H1 (cell line): ENCODE measurements at regions not wholly inside any gene's neighbourhood (a gene's known extent, or its start where the extent isn't known, plus 50 kb on each side); places are given as distances from the start of the nearest gene placed in this dataset.

Experiments used
- CTCF ChIA-PET: fragments of 300-600 bp; sonication (Branson Sonifier 250); formaldehyde crosslinking; loops from one replicate; lab custom pipeline; 2021; ENCODE audit not compliant: partially characterized antibody; lab: Charles Lee
- POLR2A ChIA-PET: fragments of 300-600 bp; sonication (Branson Sonifier 250); formaldehyde crosslinking; loops from one replicate; lab custom pipeline; 2021; ENCODE audit warnings: inconsistent platforms; ENCODE audit not compliant: partially characterized antibody; lab: Charles Lee
- DNase-seq, 2 experiments: peaks; one replicate each; pipeline versions ENCODE4 v3.0.0 to v3.0.0-alpha.2; 2010 to 2022; ENCODE audit warnings: low spot score in 2 of 2, low read depth in 1 of 2, mixed read lengths in 1 of 2
- FAIRE-seq: peaks from 2 replicates; lab custom pipeline; 2011; peaks lifted over from hg19 to GRCh38; lab: Jason Lieb, UNC
- H2AFZ ChIP-seq: 2 replicates; pipeline ENCODE4 v1.8.1; 2012; ENCODE audit warnings: low read length, inconsistent platforms
- H2AK5ac ChIP-seq: 2 replicates; pipeline ENCODE4 v1.6.1; 2013; ENCODE audit warnings: low read depth, low read length
- H2BK120ac ChIP-seq: replicated peaks from 2 replicates; pipeline ENCODE3; 2013; ENCODE audit warnings: low read depth, low read length, inconsistent platforms
- H2BK12ac ChIP-seq: 2 replicates; pipeline ENCODE4 v1.6.1; 2013; ENCODE audit warnings: low read depth, low read length
- H2BK15ac ChIP-seq: 2 replicates; pipeline ENCODE4 v1.6.1; 2013; ENCODE audit warnings: low read length
- H2BK20ac ChIP-seq: 2 replicates; pipeline ENCODE4 v1.6.1; 2013; ENCODE audit warnings: low read length
- H2BK5ac ChIP-seq: 2 replicates; pipeline ENCODE4 v1.6.1; 2013; ENCODE audit warnings: low read depth, low read length
- H3K14ac ChIP-seq: 2 replicates; pipeline ENCODE4 v1.6.1; 2013; ENCODE audit warnings: inconsistent platforms; ENCODE audit not compliant: insufficient read length
- H3K18ac ChIP-seq: 2 replicates; pipeline ENCODE4 v1.6.1; 2013; ENCODE audit warnings: low read length; ENCODE audit errors: extremely low read depth
- H3K23ac ChIP-seq: 2 replicates; pipeline ENCODE4 v1.6.1; 2013; ENCODE audit warnings: inconsistent platforms; ENCODE audit not compliant: insufficient read length
- H3K23me2 ChIP-seq: 2 replicates; pipeline ENCODE4 v1.6.1; 2013; ENCODE audit warnings: low read depth, low read length
- H3K27ac ChIP-seq: 2 replicates; pipeline ENCODE4 v1.6.1; 2011; ENCODE audit warnings: low read depth, low read length, inconsistent platforms
- H3K27me3 ChIP-seq, 4 experiments: replicated peaks in 1 of 4; 1 replicate in 1 of 4; 2 replicates in 3 of 4; pipeline versions ENCODE4 v1.6.1 to v1.8.1; 2011 to 2013; ENCODE audit warnings: low read length in 3 of 4, mild to moderate bottlenecking in 3 of 4, inconsistent platforms in 2 of 4, mixed read lengths in 2 of 4, moderate library complexity in 1 of 4; ENCODE audit not compliant: control insufficient read depth in 3 of 4, insufficient read depth in 3 of 4; ENCODE audit errors: extremely low read depth in 1 of 4
- H3K36me3 ChIP-seq, 4 experiments: 2 replicates each; pipeline versions ENCODE4 v1.6.1 to v1.8.1; 2011 to 2013; ENCODE audit warnings: mild to moderate bottlenecking in 4 of 4, low read length in 3 of 4, moderate library complexity in 2 of 4, control low read depth in 1 of 4, inconsistent platforms in 1 of 4; ENCODE audit not compliant: insufficient read depth in 4 of 4, control insufficient read depth in 2 of 4
- H3K4ac ChIP-seq: replicated peaks from 2 replicates; pipeline ENCODE3; 2013; ENCODE audit warnings: low read length, low read depth, mixed read lengths, inconsistent platforms; ENCODE audit not compliant: insufficient read length
- H3K4me1 ChIP-seq, 4 experiments: replicated peaks in 1 of 4; 1 replicate in 1 of 4; 2 replicates in 3 of 4; pipeline versions ENCODE4 v1.6.1 to v1.8.1; 2011 to 2013; ENCODE audit warnings: low read length in 3 of 4, inconsistent platforms in 2 of 4, mixed read lengths in 1 of 4; ENCODE audit not compliant: insufficient read depth in 4 of 4, control insufficient read depth in 3 of 4
- H3K4me2 ChIP-seq, 2 experiments: 2 replicates each; pipeline versions ENCODE4 v1.6.1 to v1.8.1; 2011 to 2013; ENCODE audit warnings: low read depth in 2 of 2, low read length in 2 of 2, control low read depth in 1 of 2, inconsistent platforms in 1 of 2, mild to moderate bottlenecking in 1 of 2; ENCODE audit not compliant: insufficient read depth in 1 of 2
- H3K4me3 ChIP-seq, 4 experiments: fragments of 200-600, 300-600 bp in 1 of 4; sonication (generic), shearing (Covaris generic), sonication (Bioruptor Twin) in 1 of 4; 2 replicates each; pipeline versions ENCODE4 v1.5.1 to v1.8.1; 2011 to 2016; ENCODE audit warnings: low read length in 4 of 4, low read depth in 3 of 4, control low read depth in 2 of 4, inconsistent platforms in 2 of 4, mild to moderate bottlenecking in 2 of 4, mixed read lengths in 1 of 4, moderate library complexity in 1 of 4; ENCODE audit not compliant: insufficient read depth in 2 of 4; ENCODE audit errors: extremely low read depth in 1 of 4
- H3K56ac ChIP-seq: replicated peaks from 2 replicates; pipeline ENCODE3; 2013; ENCODE audit warnings: low read depth, mild to moderate bottlenecking, mixed read lengths, low read length, inconsistent platforms; ENCODE audit not compliant: insufficient read length
- H3K79me1 ChIP-seq: 2 replicates; pipeline ENCODE4 v1.6.1; 2013; ENCODE audit warnings: low read depth, low read length, control low read depth
- H3K79me2 ChIP-seq, 2 experiments: 2 replicates each; pipeline versions ENCODE4 v1.6.1 to v1.8.1; 2012 to 2013; ENCODE audit warnings: low read length in 2 of 2, mild to moderate bottlenecking in 2 of 2, inconsistent platforms in 1 of 2; ENCODE audit not compliant: insufficient read depth in 2 of 2, control insufficient read depth in 1 of 2
- H3K9ac ChIP-seq, 4 experiments: replicated peaks in 1 of 4; 1 replicate in 1 of 4; 2 replicates in 3 of 4; pipeline versions ENCODE4 v1.6.1 to v1.8.1; 2011 to 2013; ENCODE audit warnings: low read depth in 3 of 4, low read length in 3 of 4, control low read depth in 2 of 4, mild to moderate bottlenecking in 2 of 4, moderate library complexity in 2 of 4, inconsistent platforms in 1 of 4; ENCODE audit errors: extremely low read depth in 1 of 4
- H3K9me3 ChIP-seq, 2 experiments: 2 replicates each; pipeline versions ENCODE4 v1.6.1 to v1.8.1; 2012 to 2013; ENCODE audit warnings: mild to moderate bottlenecking in 2 of 2, moderate library complexity in 2 of 2, control low read depth in 1 of 2, inconsistent platforms in 1 of 2, low read depth in 1 of 2, low read length in 1 of 2, mixed read lengths in 1 of 2; ENCODE audit not compliant: insufficient read depth in 2 of 2
- H4K20me1 ChIP-seq, 2 experiments: replicated peaks in 1 of 2; 2 replicates each; pipeline versions ENCODE3 to v1.8.1; 2011 to 2013; ENCODE audit warnings: inconsistent platforms in 2 of 2, low read length in 2 of 2, mild to moderate bottlenecking in 1 of 2; ENCODE audit not compliant: insufficient read depth in 2 of 2, control insufficient read depth in 1 of 2
- H4K5ac ChIP-seq: 2 replicates; pipeline ENCODE4 v1.6.1; 2013; ENCODE audit warnings: low read length, low read depth, mixed read lengths, inconsistent platforms; ENCODE audit not compliant: insufficient read length
- H4K8ac ChIP-seq: 2 replicates; pipeline ENCODE4 v1.8.0; 2013; ENCODE audit warnings: mild to moderate bottlenecking, moderate library complexity, low read length, inconsistent platforms; ENCODE audit not compliant: insufficient read depth; ENCODE audit errors: extremely low read depth
- H4K91ac ChIP-seq: replicated peaks from 2 replicates; pipeline ENCODE3; 2013; ENCODE audit warnings: low read length, mixed read lengths, inconsistent platforms; ENCODE audit not compliant: insufficient read length
- ASH2L ChIP-seq: fragments of 200-600, 300-600 bp; sonication (generic); IDR thresholded peaks from one replicate; pipeline ENCODE4 v1.7.1; 2017; ENCODE audit warnings: low read length
- ATF3 ChIP-seq: IDR thresholded peaks from 2 replicates; pipeline ENCODE4 v1.6.1; 2011; ENCODE audit warnings: low read depth, mild to moderate bottlenecking, low read length; ENCODE audit not compliant: insufficient read depth
- CHD2 ChIP-seq: IDR thresholded peaks from 2 replicates; pipeline ENCODE4 v1.6.1; 2012; ENCODE audit warnings: low read length, improper control_type of control experiment
- EZH2 ChIP-seq: fragments of 200-600 bp; sonication (generic); IDR thresholded peaks from 2 replicates; pipeline ENCODE4 v1.7.1; 2012; ENCODE audit warnings: low read depth, mild to moderate bottlenecking, moderate library complexity, low read length, inconsistent platforms; ENCODE audit not compliant: severe bottlenecking
- HDAC2 ChIP-seq, 2 experiments: fragments of 300-600 bp in 1 of 2; sonication (generic) in 1 of 2; IDR thresholded peaks; 2 replicates each; pipeline ENCODE4 v1.6.1; 2011 to 2012; ENCODE audit warnings: low read depth in 2 of 2, low read length in 2 of 2, mild to moderate bottlenecking in 2 of 2, moderate library complexity in 2 of 2, borderline replicate concordance in 1 of 2, inconsistent platforms in 1 of 2
- RXRA ChIP-seq: IDR thresholded peaks from 2 replicates; pipeline ENCODE4 v1.6.1; 2011; ENCODE audit warnings: low read depth, mild to moderate bottlenecking, low read length, moderate library complexity; ENCODE audit not compliant: insufficient read depth
- SIX5 ChIP-seq: IDR thresholded peaks from 2 replicates; pipeline ENCODE4 v1.6.1; 2011; ENCODE audit warnings: mild to moderate bottlenecking, low read depth, low read length
- TBP ChIP-seq: IDR thresholded peaks from 2 replicates; pipeline ENCODE4 v1.6.1; 2011; ENCODE audit warnings: low read depth, low read length, improper control_type of control experiment
- WGBS, 2 experiments: shearing (Covaris generic) in 1 of 2; methylation state at CpG; one replicate each; pipeline versions ENCODE4 v1.1.6 to v1.1.7; 2013 to 2015; ENCODE audit warnings: low lambda C conversion rate in 2 of 2, mixed read lengths in 2 of 2, inconsistent platforms in 1 of 2, low coverage in 1 of 2, missing lambda C conversion rate in 1 of 2; ENCODE audit not compliant: insufficient replicate concordance in 2 of 2, insufficient coverage in 1 of 2, insufficient read length in 1 of 2; ENCODE audit errors: extremely low coverage in 1 of 2, missing lambda C conversion rate in 1 of 2; 5-methylcytosine and 5-hydroxymethylcytosine counted together

GRCh38 chr4:132114885-132115284 is 1034.2 kb upstream of the PCDH10 start:
- Histone ChIP-seq H4K91ac (no peak overlapping the region), H4K20me1 (no peaks in the 10 kb centered on the region), H3K14ac (no peak overlapping the region), H3K79me1 (no peaks in the 10 kb centered on the region), H4K8ac (no peak overlapping the region), H3K18ac (no peak overlapping the region), H3K23me2 (no peaks in the 10 kb centered on the region), H2BK5ac (no peak overlapping the region), H2BK12ac (no peak overlapping the region), H3K23ac (no peak overlapping the region), H2BK20ac (no peak overlapping the region), H3K4me3 (no peak overlapping the region), H2AFZ (no peak overlapping the region), H3K4ac (no peak overlapping the region), H3K27me3 (no peaks in the 10 kb centered on the region), H3K4me2 (no peak overlapping the region), H4K5ac (no peak overlapping the region), H3K56ac (no peak overlapping the region), H3K27ac (no peak overlapping the region), H3K4me1 (no peaks in the 10 kb centered on the region), H2AK5ac (no peak overlapping the region), H3K9ac (no peak overlapping the region), H3K9me3 (no peaks in the 10 kb centered on the region), H2BK120ac (no peak overlapping the region), H3K36me3 (no peaks in the 10 kb centered on the region; a peak in 1 of 8 replicates), H2BK15ac (no peak overlapping the region), H3K79me2 (no peaks in the 10 kb centered on the region)
- no peak for DNase-seq
- POLR2A ChIA-PET = no interaction called here
- FAIRE-seq = no peak
- CTCF ChIA-PET = interaction anchor here (0.9 kb wide), 1 partner anchor 9 kb away, joined by 3 read pairs; no protein-coding TSS in a partner anchor
- 7% methylated on average over 1 of the region's 1 CpG; no CpG with 5 or more reads in 1 of the 2 experiments for WGBS, 2 experiments
- TF ChIP-seq ATF3 (no peak), HDAC2 (IDR thresholded peaks at IDR 0.05; ENCODE audit: borderline replicate concordance in 1 of 2, low read depth in 2 of 2, low read length in 2 of 2) (no peak), TBP (no peak), CHD2 (no peak), RXRA (no peak), EZH2 (no peak), ASH2L (no peak), SIX5 (no peak)
